SW480 (cell line): ENCODE measurements at regions not wholly inside any gene's neighbourhood (a gene's known extent, or its start where the extent isn't known, plus 50 kb on each side); places are given as distances from the start of the nearest gene placed in this dataset.
"Not testable (repeated sequence)": the region's sequence is repeated elsewhere in the genome, so short reads cannot be mapped to it uniquely, and the experiment has no call there.

ENCODE experiments used
- DNase-seq: peaks from one replicate; pipeline ENCODE4 v3.0.0-alpha.2; 2016; ENCODE audit warnings: low spot score

DNA sequence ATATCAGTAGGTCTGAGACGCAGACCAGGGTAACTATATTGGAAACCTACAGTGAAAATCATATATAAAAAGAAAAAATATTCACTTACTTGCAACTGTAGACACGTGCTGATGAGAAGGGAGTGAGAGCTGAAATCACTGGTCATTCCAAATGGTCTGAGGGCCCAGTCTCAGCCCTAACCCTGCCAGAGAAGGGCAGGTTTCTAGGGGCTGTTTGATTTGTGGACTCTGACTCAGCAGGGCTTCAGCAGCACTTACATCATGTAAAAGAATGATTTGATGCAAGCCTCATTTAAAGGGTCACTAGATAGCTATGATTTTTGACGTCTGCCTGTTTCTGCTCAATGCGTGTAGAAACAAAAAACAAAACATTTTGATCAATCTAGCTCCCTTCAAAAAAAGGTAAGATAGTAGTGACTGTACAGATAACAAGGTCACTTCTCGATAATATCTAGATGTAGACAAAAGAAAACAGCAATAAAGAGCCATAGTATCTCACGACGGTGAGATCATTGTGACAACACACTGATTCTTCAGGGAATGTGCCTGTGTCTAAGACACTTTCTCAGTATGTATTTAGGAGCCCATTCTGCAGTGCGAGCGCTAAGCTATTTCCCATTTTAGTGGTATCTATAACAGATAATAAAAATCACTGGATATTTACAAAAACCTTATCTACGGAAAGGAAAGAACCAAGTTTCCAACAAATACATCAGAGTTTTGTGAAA lies 307.2 kb downstream of the HIVEP2 start:
- DNase-seq = no peak

- DNase-seq = no peak
Measured at GRCh38 chr6:142642651-142643050, 302.3 kb downstream of the HIVEP2 start.

DNA sequence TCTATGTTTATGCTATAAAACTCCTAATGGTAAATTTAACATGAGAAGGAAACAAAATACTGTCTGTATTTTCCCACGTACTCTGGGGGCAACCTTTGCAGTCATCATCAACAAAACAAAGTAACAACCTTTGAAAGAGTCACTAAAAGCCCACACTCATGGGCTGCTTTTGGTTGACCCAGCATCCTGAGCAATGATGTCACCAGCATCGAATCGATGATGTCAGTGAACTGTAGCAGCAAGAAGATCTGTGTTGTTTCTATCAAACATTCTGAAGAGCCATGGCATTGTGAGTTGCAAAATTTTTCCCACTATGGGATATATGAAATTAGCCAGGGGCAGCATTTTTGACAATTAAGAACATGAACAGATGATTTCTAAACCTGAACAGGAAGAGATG lies 300.1 kb downstream of the HIVEP2 start:
- DNase-seq = no peak

GRCh38 chr6:142645663-142646062 lies 299.3 kb downstream of the HIVEP2 start:
- DNase-seq = no peak

DNA sequence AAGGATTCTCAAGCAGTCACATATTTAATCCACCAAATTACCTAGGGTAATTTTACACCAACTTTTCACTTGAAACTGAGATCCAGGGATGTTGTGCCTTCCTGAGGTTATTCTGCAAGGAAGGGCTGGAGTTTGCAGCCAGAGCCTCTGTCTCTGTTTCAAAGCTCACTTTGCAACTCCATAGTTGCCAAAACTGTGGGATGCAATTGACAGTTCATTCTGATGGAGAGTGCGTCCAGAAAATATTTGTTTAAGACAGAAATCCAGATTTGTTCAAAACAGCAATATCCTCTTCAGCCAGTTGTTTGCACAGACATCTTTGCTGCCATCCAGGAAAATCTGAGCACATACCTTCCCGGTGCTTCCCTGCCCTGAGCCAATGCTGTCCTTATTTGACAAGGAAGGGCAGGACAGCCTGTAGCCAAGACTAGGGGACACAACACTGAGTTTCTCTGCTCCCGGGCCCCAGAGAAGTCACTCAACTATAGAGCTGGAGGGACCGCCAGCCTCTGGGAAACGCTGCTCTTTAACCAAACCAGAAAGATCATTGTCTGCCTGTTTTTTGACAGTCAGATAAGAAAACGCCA lies 297.4 kb downstream of the HIVEP2 start:
- peak; percentile 1 for DNase-seq

GRCh38 chr6:142648036-142648451 lies 296.9 kb downstream of the HIVEP2 start:
- peak; percentile 2 for DNase-seq

DNA sequence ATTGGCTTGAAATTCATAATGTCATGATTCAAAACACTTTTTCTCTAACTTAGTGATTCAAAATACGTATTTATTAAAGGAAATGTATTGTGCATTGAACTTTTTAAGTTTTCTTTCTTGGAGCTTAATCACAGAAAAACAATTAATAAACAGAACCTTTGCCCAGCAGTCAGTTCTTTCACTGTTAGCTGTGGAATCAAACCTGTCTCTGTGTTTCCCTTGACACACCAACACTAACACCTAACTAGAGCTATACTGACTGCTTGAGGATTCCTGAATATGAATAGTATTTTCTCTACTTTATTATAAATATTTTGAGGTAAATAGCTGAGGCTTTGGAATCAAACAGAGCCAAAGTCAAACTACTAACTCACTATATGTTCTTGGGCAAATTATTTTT lies 296.4 kb downstream of the HIVEP2 start:
- no peak for DNase-seq

GRCh38 chr6:142649438-142650234 lies 295.3 kb downstream of the HIVEP2 start:
- DNase-seq = not testable (repeated sequence)

GRCh38 chr6:142651384-142651783 lies 293.6 kb downstream of the HIVEP2 start:
- no peak for DNase-seq

GRCh38 chr6:142653710-142654420 lies 291.1 kb downstream of the HIVEP2 start:
- DNase-seq = no peak

- DNase-seq = no peak
Measured at GRCh38 chr6:142659661-142660060, 285.3 kb downstream of the HIVEP2 start.

DNA sequence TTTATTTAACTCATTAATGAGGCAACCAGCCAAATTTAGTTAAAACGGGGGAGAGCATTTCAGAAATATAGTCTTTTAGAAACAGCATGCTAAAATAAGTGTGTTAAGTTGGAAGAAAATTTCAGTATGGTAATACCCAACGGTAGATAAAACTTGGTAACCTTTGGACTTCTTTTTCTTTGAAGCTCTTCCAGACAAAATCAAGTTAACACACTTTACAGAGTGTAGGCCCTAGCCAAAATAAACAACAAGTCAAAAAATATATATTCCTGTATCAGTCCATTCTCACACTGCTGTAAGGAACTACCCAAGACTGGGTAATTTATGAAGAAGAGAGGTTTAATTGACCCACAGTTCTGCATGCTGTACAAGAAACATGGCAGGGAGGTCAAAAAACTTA lies 279.6 kb downstream of the HIVEP2 start:
- DNase-seq = no peak

DNA sequence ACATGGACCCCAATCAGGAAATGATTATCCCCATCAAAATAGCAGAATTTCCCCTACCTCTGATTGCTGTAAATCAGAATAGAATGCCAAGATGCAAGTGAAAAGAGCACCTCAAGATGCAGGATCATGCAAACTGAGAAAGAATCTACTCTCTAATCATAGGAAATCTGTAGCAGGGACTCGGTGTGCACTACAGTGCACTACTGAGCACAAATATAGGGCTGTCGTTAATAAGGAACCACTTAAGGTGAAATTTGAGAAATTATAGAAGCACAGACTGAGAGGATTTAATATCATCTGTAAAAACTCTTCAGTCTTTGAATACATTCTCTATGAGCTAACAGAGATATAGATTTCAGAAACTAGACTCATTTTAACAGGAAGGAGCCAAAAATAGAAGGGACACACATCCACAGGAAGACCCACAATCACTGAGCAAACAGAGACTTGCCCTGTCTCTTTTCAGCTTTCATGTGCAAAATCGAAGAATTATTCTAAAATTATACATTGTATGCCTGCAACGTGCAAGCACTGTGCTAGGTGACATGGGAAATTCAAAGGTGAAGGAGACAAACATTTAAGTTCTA lies 278.3 kb downstream of the HIVEP2 start:
- no peak for DNase-seq

DNA sequence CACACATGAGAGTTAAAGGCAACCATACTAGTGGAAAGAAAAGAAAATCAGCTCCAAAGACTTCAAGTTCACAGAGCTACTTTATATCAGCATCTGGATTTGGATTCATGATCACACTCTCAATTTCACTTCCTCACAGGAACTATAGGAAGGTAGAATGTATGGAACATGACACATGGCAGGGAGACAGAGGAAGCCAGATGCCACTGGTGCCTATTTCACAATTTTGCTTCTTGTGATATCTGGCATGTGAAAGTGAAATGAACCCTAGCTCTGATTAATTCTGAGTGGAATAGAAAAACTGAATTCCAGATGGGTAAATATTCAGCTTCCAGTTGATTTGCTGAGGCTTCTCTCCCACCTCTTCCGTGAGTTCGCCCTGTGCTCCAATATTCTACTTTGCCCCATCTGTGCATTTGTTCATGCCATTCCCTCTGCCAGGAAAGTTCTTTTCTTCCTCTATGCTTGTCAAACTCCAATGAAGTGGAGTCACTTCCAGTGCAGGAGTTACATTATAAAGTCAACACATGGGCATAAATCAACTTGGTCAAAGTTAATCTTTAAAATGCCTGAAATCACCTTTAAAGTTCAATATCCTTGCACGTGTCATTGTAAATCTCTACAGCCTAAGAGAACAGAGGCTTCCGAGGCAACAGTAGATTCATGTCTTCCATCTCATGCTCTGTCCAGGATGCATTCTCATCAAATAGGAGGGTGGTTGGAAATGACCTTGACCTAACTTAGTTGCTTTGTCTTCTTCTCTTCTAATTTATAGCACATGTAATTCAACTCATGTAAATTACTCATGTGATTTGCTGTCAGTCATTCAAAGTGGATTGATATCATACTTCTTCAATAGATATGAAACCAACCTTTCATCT lies 275.3 kb downstream of the HIVEP2 start:
- DNase-seq = no peak

DNA sequence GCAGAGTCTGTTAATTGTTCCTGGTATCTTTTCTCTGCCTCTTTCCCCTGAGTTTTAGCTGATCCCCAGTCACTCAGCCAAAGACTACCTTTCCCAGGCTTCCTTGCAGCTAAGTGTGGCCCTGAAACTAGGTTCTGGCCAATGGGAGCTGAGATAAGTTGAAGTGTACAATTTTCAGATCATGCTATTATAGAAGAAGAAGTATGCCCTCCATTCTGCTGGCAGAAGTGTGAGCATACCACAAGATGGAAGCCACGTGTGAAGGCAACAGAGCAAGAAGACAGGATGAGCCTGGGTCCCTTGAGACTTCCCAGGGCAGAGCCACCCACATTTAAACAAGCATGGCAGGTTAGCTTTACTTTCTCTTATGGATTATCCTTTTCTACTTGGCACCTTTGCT lies 273.2 kb downstream of the HIVEP2 start:
- no peak for DNase-seq

- no peak for DNase-seq
Measured at GRCh38 chr6:142675517-142675916, 269.5 kb downstream of the HIVEP2 start.

GRCh38 chr6:142676027-142676443 lies 268.9 kb downstream of the HIVEP2 start:
- DNase-seq = no peak

DNA sequence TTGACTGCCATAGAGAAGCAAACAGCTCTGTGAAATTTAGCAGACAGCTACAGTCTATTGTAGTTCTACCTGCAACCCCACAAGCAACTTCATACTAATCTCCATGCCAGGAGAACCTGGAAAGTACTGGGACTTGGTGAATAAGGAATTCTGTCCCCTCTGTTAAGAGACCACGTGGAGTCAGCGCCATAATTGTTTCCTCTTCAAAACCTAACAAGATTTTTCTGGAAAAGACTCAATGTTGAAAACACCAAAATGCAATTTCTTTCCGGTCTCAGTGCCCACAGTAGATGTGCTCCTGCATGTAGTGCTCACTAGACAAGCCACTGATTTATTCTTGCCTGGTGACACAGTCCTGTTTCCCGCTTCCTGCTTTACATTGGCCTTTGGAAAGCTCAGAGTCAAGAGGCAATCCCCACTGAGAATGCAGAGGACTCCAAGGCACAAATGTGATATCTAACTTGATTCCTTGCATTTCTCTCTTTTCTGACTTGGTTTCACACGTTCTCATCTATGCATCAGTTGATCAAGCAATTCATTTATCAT lies 268.3 kb downstream of the HIVEP2 start:
- DNase-seq = no peak

GRCh38 chr6:142679907-142680700 lies 264.9 kb downstream of the HIVEP2 start:
- DNase-seq = no peak

DNA sequence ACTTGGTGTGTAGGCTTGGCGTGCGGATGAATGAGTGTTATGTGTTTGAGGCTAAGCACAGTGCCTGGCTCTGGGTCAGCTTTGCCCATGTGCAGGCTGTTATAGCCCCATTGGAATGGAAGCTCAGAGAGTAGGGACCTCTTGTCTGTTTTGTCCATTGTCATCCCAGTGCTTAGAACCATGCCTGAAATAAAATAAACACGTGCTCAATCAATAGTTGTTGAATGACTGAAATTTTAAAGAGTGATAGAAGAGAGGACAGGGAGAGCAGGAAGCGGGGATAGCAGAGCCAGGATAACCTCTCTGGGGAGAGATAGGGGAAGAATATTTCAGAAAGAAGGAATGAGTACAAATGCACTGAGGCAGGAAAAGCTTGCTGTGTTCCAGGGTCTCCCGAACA lies 263.9 kb downstream of the HIVEP2 start:
- DNase-seq = no peak
